ENCODE measurements at regions not wholly inside any gene's neighbourhood (a gene's known extent, or its start where the extent isn't known, plus 50 kb on each side); places are given as distances from the start of the nearest gene placed in this dataset.
"Not testable (repeated sequence)": the region's sequence is repeated elsewhere in the genome, so short reads cannot be mapped to it uniquely, and the experiment has no call there.

- no peak for DNase-seq
- in situ Hi-C loops (cut with MboI; ENCODE audit: low pct_unique_long_range_greater_than_20kb, low sequenced_read_pairs): no loop called here
Observed at GRCh38 chr11:91365986-91366585, 858.5 kb upstream of the FAT3 start.

- in situ Hi-C loops (cut with MboI; ENCODE audit: low pct_unique_long_range_greater_than_20kb, low sequenced_read_pairs): no loop called here
- DNase-seq: no peak
Observed at GRCh38 chr11:91350931-91351330, 873.7 kb upstream of the FAT3 start.

GRCh38 chr11:91326751-91327150 is 897.9 kb upstream of the FAT3 start:
- in situ Hi-C loops (cut with MboI; ENCODE audit: low pct_unique_long_range_greater_than_20kb, low sequenced_read_pairs): no loop called here
- DNase-seq: no peak

GRCh38 chr11:91326280-91326679 is 898.3 kb upstream of the FAT3 start:
- DNase-seq: no peak
- in situ Hi-C loops (cut with MboI; ENCODE audit: low pct_unique_long_range_greater_than_20kb, low sequenced_read_pairs): no loop called here

- in situ Hi-C loops (cut with MboI; ENCODE audit: low pct_unique_long_range_greater_than_20kb, low sequenced_read_pairs): no loop called here
- DNase-seq: no peak
Observed at GRCh38 chr11:91314521-91314920, 910.1 kb upstream of the FAT3 start.

- in situ Hi-C loops (cut with MboI; ENCODE audit: low pct_unique_long_range_greater_than_20kb, low sequenced_read_pairs): no loop called here
- DNase-seq: no peak
Observed at GRCh38 chr11:91312541-91312940, 912.1 kb upstream of the FAT3 start.

- in situ Hi-C loops (cut with MboI; ENCODE audit: low pct_unique_long_range_greater_than_20kb, low sequenced_read_pairs): no loop called here
- DNase-seq: no peak
Observed at GRCh38 chr11:91310085-91310484, 914.5 kb upstream of the FAT3 start.

- no peak for DNase-seq
- in situ Hi-C loops (cut with MboI; ENCODE audit: low pct_unique_long_range_greater_than_20kb, low sequenced_read_pairs): no loop called here
Observed at GRCh38 chr11:91308069-91308468, 916.5 kb upstream of the FAT3 start.

GRCh38 chr11:91305402-91305801 is 919.2 kb upstream of the FAT3 start:
- in situ Hi-C loops (cut with MboI; ENCODE audit: low pct_unique_long_range_greater_than_20kb, low sequenced_read_pairs): no loop called here
- DNase-seq: no peak

GRCh38 chr11:91303749-91304148 is 920.9 kb upstream of the FAT3 start:
- in situ Hi-C loops (cut with MboI; ENCODE audit: low pct_unique_long_range_greater_than_20kb, low sequenced_read_pairs): no loop called here
- no peak for DNase-seq

- no peak for DNase-seq
- in situ Hi-C loops (cut with MboI; ENCODE audit: low pct_unique_long_range_greater_than_20kb, low sequenced_read_pairs): no loop called here
Observed at GRCh38 chr11:91299980-91300379, 924.6 kb upstream of the FAT3 start.

- in situ Hi-C loops (cut with MboI; ENCODE audit: low pct_unique_long_range_greater_than_20kb, low sequenced_read_pairs): no loop called here
- no peak for DNase-seq
Observed at GRCh38 chr11:91296629-91297028, 928.0 kb upstream of the FAT3 start.

GRCh38 chr11:91295591-91295990 is 929.0 kb upstream of the FAT3 start:
- no peak for DNase-seq
- in situ Hi-C loops (cut with MboI; ENCODE audit: low pct_unique_long_range_greater_than_20kb, low sequenced_read_pairs): no loop called here

GRCh38 chr11:91293119-91293518 is 931.5 kb upstream of the FAT3 start:
- no peak for DNase-seq
- in situ Hi-C loops (cut with MboI; ENCODE audit: low pct_unique_long_range_greater_than_20kb, low sequenced_read_pairs): no loop called here

- no peak for DNase-seq
- in situ Hi-C loops (cut with MboI; ENCODE audit: low pct_unique_long_range_greater_than_20kb, low sequenced_read_pairs): no loop called here
Observed at GRCh38 chr11:91272089-91272488, 952.5 kb upstream of the FAT3 start.

- DNase-seq: not testable (repeated sequence)
Observed at GRCh38 chr11:91268512-91269295, 955.9 kb upstream of the FAT3 start.

GRCh38 chr11:91265946-91266345 is 958.7 kb upstream of the FAT3 start:
- no peak for DNase-seq
- in situ Hi-C loops (cut with MboI; ENCODE audit: low pct_unique_long_range_greater_than_20kb, low sequenced_read_pairs): no loop called here

More at GRCh38 chr11:91268512-91269295, 955.9 kb upstream of the FAT3 start:
- in situ Hi-C loops (cut with MboI; ENCODE audit: low pct_unique_long_range_greater_than_20kb, low sequenced_read_pairs): not testable (repeated sequence)

GRCh38 chr11:91264481-91264880 is 960.1 kb upstream of the FAT3 start:
- no peak for DNase-seq
- in situ Hi-C loops (cut with MboI; ENCODE audit: low pct_unique_long_range_greater_than_20kb, low sequenced_read_pairs): no loop called here

- no peak for DNase-seq
- in situ Hi-C loops (cut with MboI; ENCODE audit: low pct_unique_long_range_greater_than_20kb, low sequenced_read_pairs): no loop called here
Observed at GRCh38 chr11:91263496-91264365, 960.9 kb upstream of the FAT3 start.

- DNase-seq: peak; percentile 1
- in situ Hi-C loops (cut with MboI; ENCODE audit: low pct_unique_long_range_greater_than_20kb, low sequenced_read_pairs): no loop called here
Observed at GRCh38 chr11:91261513-91261912, 963.1 kb upstream of the FAT3 start.
